Endothelial cell of umbilical vein (primary cell): ENCODE measurements at regions not wholly inside any gene's neighbourhood (a gene's known extent, or its start where the extent isn't known, plus 50 kb on each side); places are given as distances from the start of the nearest gene placed in this dataset.

ENCODE experiments used
- BruUV-seq: library from RNA; stranded (reverse); fragments of 400-500 nt; replicated peaks from 2 replicates; lab custom pipeline; 2021; lab: Mats Ljungman, UMichigan
- CTCF ChIA-PET: fragments of 300-600, 350-600 bp; sonication (Branson Sonifier 250); formaldehyde crosslinking; loops from one replicate; lab custom pipeline; 2021; ENCODE audit warnings: antibody characterized with exemption, inconsistent platforms; lab: Charles Lee
- POLR2A ChIA-PET: fragments of 300-600, 350-600 bp; sonication (Branson Sonifier 250); formaldehyde crosslinking; loops from one replicate; lab custom pipeline; 2021; ENCODE audit warnings: antibody characterized with exemption, inconsistent platforms; lab: Charles Lee
- DNase-seq: peaks from one replicate; pipeline ENCODE4 v3.0.0-alpha.2; 2011; ENCODE audit warnings: low read depth, low spot score
- FAIRE-seq: peaks from 2 replicates; lab custom pipeline; 2011; peaks lifted over from hg19 to GRCh38; lab: Jason Lieb, UNC
- H2AFZ ChIP-seq: 2 replicates; pipeline ENCODE4 v1.6.0; 2012; ENCODE audit warnings: low read depth, low read length, control low read depth, inconsistent platforms
- H3K27ac ChIP-seq: 2 replicates; pipeline ENCODE4 v1.5.1; 2011; ENCODE audit warnings: low read depth, mild to moderate bottlenecking, control low read depth, low read length, moderate library complexity; ENCODE audit not compliant: insufficient read depth
- H3K27me3 ChIP-seq, 2 experiments: 2 replicates each; pipeline versions ENCODE4 v1.6.0 to v1.6.1; 2011; ENCODE audit warnings: low read length in 2 of 2, mixed read lengths in 1 of 2; ENCODE audit not compliant: control insufficient read depth in 2 of 2, insufficient read depth in 2 of 2
- H3K36me3 ChIP-seq, 2 experiments: 2 replicates in 1 of 2; 3 replicates in 1 of 2; pipeline ENCODE4 v1.5.1; 2011; ENCODE audit warnings: low read length in 2 of 2, mild to moderate bottlenecking in 1 of 2, moderate library complexity in 1 of 2; ENCODE audit not compliant: control insufficient read depth in 2 of 2, insufficient read depth in 2 of 2; ENCODE audit errors: extremely low read depth in 1 of 2
- H3K4me1 ChIP-seq: 3 replicates; pipeline ENCODE4 v1.5.1; 2011; ENCODE audit warnings: mild to moderate bottlenecking, low read length; ENCODE audit not compliant: control insufficient read depth, insufficient read depth; ENCODE audit errors: extremely low read depth
- H3K4me2 ChIP-seq: 2 replicates; pipeline ENCODE4 v1.6.1; 2011; ENCODE audit warnings: low read length, control low read depth, mixed read lengths; ENCODE audit not compliant: insufficient read depth
- H3K4me3 ChIP-seq, 3 experiments: fragments of 200-600 bp in 1 of 3; sonication (generic), shearing (Covaris generic) in 1 of 3; replicated peaks in 1 of 3; 2 replicates each; pipeline ENCODE4 v1.5.1; 2011 to 2016; ENCODE audit warnings: control low read depth in 3 of 3, low read length in 3 of 3, mild to moderate bottlenecking in 2 of 3, inconsistent platforms in 1 of 3, low read depth in 1 of 3, moderate library complexity in 1 of 3; ENCODE audit not compliant: insufficient read depth in 1 of 3
- H3K79me2 ChIP-seq: 2 replicates; pipeline ENCODE4 v1.6.0; 2012; ENCODE audit warnings: low read length, inconsistent platforms; ENCODE audit not compliant: control insufficient read depth, insufficient read depth
- H3K9ac ChIP-seq: replicated peaks from 2 replicates; pipeline ENCODE3; 2011; ENCODE audit warnings: low read length, control low read depth; ENCODE audit not compliant: insufficient read depth; ENCODE audit errors: extremely low read depth
- H3K9me1 ChIP-seq: replicated peaks from 3 replicates; pipeline ENCODE4 v1.6.0; 2011; ENCODE audit warnings: mild to moderate bottlenecking, low read length; ENCODE audit not compliant: control insufficient read depth, insufficient read depth; ENCODE audit errors: extremely low read depth
- H3K9me3 ChIP-seq: replicated peaks from 2 replicates; pipeline ENCODE4 v1.5.1; 2012; ENCODE audit warnings: low read length, inconsistent platforms; ENCODE audit not compliant: control insufficient read depth, insufficient read depth
- H4K20me1 ChIP-seq: replicated peaks from 2 replicates; pipeline ENCODE3; 2011; ENCODE audit warnings: mild to moderate bottlenecking, low read length; ENCODE audit not compliant: control insufficient read depth, insufficient read depth; ENCODE audit errors: extremely low read depth
- CTCF ChIP-seq, 2 donors: IDR thresholded peaks; 1 replicate in 1 of 2; 2 replicates in 1 of 2; pipeline ENCODE4 v1.5.1; 2011; ENCODE audit warnings: low read length in 2 of 2, mild to moderate bottlenecking in 2 of 2, moderate library complexity in 2 of 2, control low read depth in 1 of 2, inconsistent platforms in 1 of 2, low read depth in 1 of 2; ENCODE audit not compliant: insufficient read depth in 1 of 2; ENCODE audit errors: extremely low read depth in 1 of 2
- EZH2 ChIP-seq: IDR thresholded peaks from 2 replicates; pipeline ENCODE4 v1.6.1; 2012; ENCODE audit warnings: borderline replicate concordance, low read depth, mild to moderate bottlenecking, moderate library complexity, low read length, inconsistent platforms; ENCODE audit not compliant: severe bottlenecking
- FOS ChIP-seq: IDR thresholded peaks from 2 replicates; pipeline ENCODE4 v1.6.1; 2011; ENCODE audit warnings: mild to moderate bottlenecking, low read length, moderate library complexity, borderline replicate concordance; ENCODE audit not compliant: insufficient read depth
- GATA2 ChIP-seq: IDR thresholded peaks from 2 replicates; pipeline ENCODE4 v1.7.0; 2011; ENCODE audit warnings: low read depth, mild to moderate bottlenecking, moderate library complexity, mixed read lengths, low read length; ENCODE audit not compliant: insufficient read length, insufficient read depth
- JUN ChIP-seq: IDR thresholded peaks from 2 replicates; pipeline ENCODE4 v1.6.1; 2011; ENCODE audit warnings: borderline replicate concordance, low read depth; ENCODE audit not compliant: insufficient read length, insufficient read depth
- MAX ChIP-seq: IDR thresholded peaks from 2 replicates; pipeline ENCODE4 v1.6.1; 2011; ENCODE audit not compliant: insufficient read depth, insufficient read length
- MYC ChIP-seq: IDR thresholded peaks from one replicate; pipeline ENCODE4 v1.6.1; 2011; ENCODE audit warnings: mild to moderate bottlenecking, low read depth, low read length
- POLR2A ChIP-seq: IDR thresholded peaks from 2 replicates; pipeline ENCODE4 v1.6.1; 2012; ENCODE audit warnings: low read depth, mild to moderate bottlenecking, control low read depth, low read length
- POLR2AphosphoS5 ChIP-seq: IDR thresholded peaks from 2 replicates; pipeline ENCODE4 v1.6.1; 2012; ENCODE audit warnings: low read depth, mild to moderate bottlenecking, control low read depth, low read length, moderate library complexity; ENCODE audit not compliant: insufficient read depth
- dilution Hi-C: fragments of 300-500 bp; cut with MboI; formaldehyde crosslinking; loops from one replicate; pipeline ENCODE4 v1.15.0; 2019; ENCODE audit warnings: low sequenced_read_pairs; ENCODE audit not compliant: extremely low pct_ligation_motif_present
- intact Hi-C: fragments of 100-400 bp; cut with micrococcal nuclease; formaldehyde crosslinking; loops from one replicate; pipeline ENCODE4 v1.10.0; 2022

GRCh38 chr1:162916821-162917613 lies 56.0 kb upstream of the CCDC190 start:
- no peak for TF ChIP-seq MYC
- TF ChIP-seq MAX = no peak
- no peak for TF ChIP-seq GATA2
- no peak for TF ChIP-seq JUN
- TF ChIP-seq POLR2AphosphoS5 = no peak
- no peak for TF ChIP-seq CTCF (IDR thresholded peaks at IDR 0.05; ENCODE audit: extremely low read depth in 1 of 2, insufficient read depth in 1 of 2, low read depth in 1 of 2, low read length in 2 of 2)
- no peak for TF ChIP-seq FOS
- TF ChIP-seq POLR2A = no peak
- no peak for TF ChIP-seq EZH2
- ChIA-PET CTCF (interaction anchor here (0.9 kb wide), 1 partner anchor 10 kb away, joined by 3 read pairs; no protein-coding TSS in a partner anchor), POLR2A (no interaction called here)
- Histone ChIP-seq H4K20me1 (no peaks in the 10 kb centered on the region), H3K27ac (no peak overlapping the region), H3K9me3 (no peaks in the 10 kb centered on the region), H3K9ac (no peak overlapping the region), H3K4me2 (no peak overlapping the region), H3K9me1 (no peaks in the 10 kb centered on the region), H3K36me3 (no peaks in the 10 kb centered on the region), H2AFZ (peak overlapping the region; percentile 3), H3K79me2 (no peaks in the 10 kb centered on the region), H3K27me3 (no peaks in the 10 kb centered on the region), H3K4me1 (peaks cover 7% of the 10 kb centered on the region), H3K4me3 (no peak overlapping the region)
- intact Hi-C loops = no loop called here
- FAIRE-seq (no peak), DNase-seq (no peak)
- dilution Hi-C loops = no loop called here
- no TSS peak for BruUV-seq
